CD4-positive, CD25-positive, alpha-beta regulatory T cell (primary cell): ENCODE measurements at regions not wholly inside any gene's neighbourhood (a gene's known extent, or its start where the extent isn't known, plus 50 kb on each side); places are given as distances from the start of the nearest gene placed in this dataset.
"Not testable (repeated sequence)": the region's sequence is repeated elsewhere in the genome, so short reads cannot be mapped to it uniquely, and the experiment has no call there.

ENCODE experiments used
- ATAC-seq, 2 donors: fragments of 150-1000 bp; cut with Tn5 transposase; one replicate each; pipeline ENCODE4 v1.10.0; 2021; ENCODE audit warnings: low read depth in 2 of 2, moderate number of reproducible peaks in 2 of 2, moderate library complexity in 1 of 2
- DNase-seq, 3 donors: peaks; one replicate each; pipeline versions ENCODE4 v3.0.0 to v3.0.0-alpha.2; 2012 to 2022; ENCODE audit warnings: mixed read lengths in 1 of 3
- H3K27ac ChIP-seq: one replicate; pipeline ENCODE4 v1.7.0; 2013; ENCODE audit warnings: mild to moderate bottlenecking, low read length; ENCODE audit not compliant: insufficient read depth, poor library complexity, severe bottlenecking
- H3K27me3 ChIP-seq: one replicate; pipeline ENCODE4 v1.7.0; 2013; ENCODE audit warnings: low read length; ENCODE audit not compliant: control insufficient read depth, insufficient read depth
- H3K36me3 ChIP-seq: one replicate; pipeline ENCODE4 v1.7.0; 2013; ENCODE audit warnings: mild to moderate bottlenecking, low read length, moderate library complexity; ENCODE audit not compliant: control insufficient read depth, insufficient read depth
- H3K4me1 ChIP-seq: 2 replicates; pipeline ENCODE4 v1.7.0; 2013; ENCODE audit warnings: mild to moderate bottlenecking, low read length; ENCODE audit not compliant: insufficient read depth, control insufficient read depth, poor library complexity, severe bottlenecking
- H3K4me3 ChIP-seq: one replicate; pipeline ENCODE4 v1.7.0; 2013; ENCODE audit warnings: low read depth, mild to moderate bottlenecking, low read length, moderate library complexity
- H3K9me3 ChIP-seq, 2 experiments: 1 replicate in 1 of 2; 2 replicates in 1 of 2; pipeline ENCODE4 v1.7.0; 2013; ENCODE audit warnings: low read length in 2 of 2, mild to moderate bottlenecking in 1 of 2, moderate library complexity in 1 of 2; ENCODE audit not compliant: control insufficient read depth in 2 of 2
- H3K27ac Mint-ChIP-seq, 3 donors: one replicate each; pipeline ENCODE4 v1.8.0; 2020 to 2022; ENCODE audit warnings: mild to moderate bottlenecking in 3 of 3, mixed read lengths in 3 of 3, moderate library complexity in 2 of 3
- H3K27me3 Mint-ChIP-seq: one replicate; pipeline ENCODE4 v1.8.0; 2022; ENCODE audit warnings: mild to moderate bottlenecking, mixed read lengths
- H3K36me3 Mint-ChIP-seq: one replicate; pipeline ENCODE4 v1.8.0; 2020; ENCODE audit warnings: mixed read lengths
- H3K4me1 Mint-ChIP-seq, 4 donors: one replicate each; pipeline ENCODE4 v1.8.0; 2020 to 2022; ENCODE audit warnings: mixed read lengths in 4 of 4, mild to moderate bottlenecking in 1 of 4
- H3K4me3 Mint-ChIP-seq, 4 donors: one replicate each; pipeline ENCODE4 v1.8.0; 2020 to 2022; ENCODE audit warnings: mild to moderate bottlenecking in 4 of 4, mixed read lengths in 4 of 4, moderate library complexity in 3 of 4
- H3K9me3 Mint-ChIP-seq, 7 donors: one replicate each; pipeline ENCODE4 v1.8.0; 2020 to 2022; ENCODE audit warnings: mixed read lengths in 7 of 7, mild to moderate bottlenecking in 3 of 7, moderate library complexity in 2 of 7

DNA sequence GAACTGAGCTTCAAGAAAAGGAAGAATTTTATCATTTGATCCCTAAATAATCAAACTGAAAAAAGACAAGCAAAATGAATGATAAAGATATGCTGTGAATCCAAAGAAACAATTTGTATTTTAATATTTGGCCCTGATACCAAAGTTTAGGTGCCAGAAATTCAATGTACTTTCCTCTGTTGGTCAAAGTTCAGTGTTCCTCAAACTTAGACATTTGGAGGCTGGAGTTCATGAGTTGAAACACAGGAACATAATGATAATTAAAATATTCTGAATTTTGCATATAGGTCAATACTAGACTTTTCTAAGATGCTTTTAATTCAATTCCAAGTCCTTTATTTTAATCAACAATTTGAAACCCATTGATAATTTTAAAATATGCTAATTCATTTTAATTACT lies 1007.7 kb upstream of the ATXN7L3B start:
- Mint-ChIP-seq H3K4me3 (no peak overlapping the region), H3K4me1 (no peaks in the 10 kb centered on the region), H3K36me3 (no peaks in the 10 kb centered on the region), H3K27me3 (no peaks in the 10 kb centered on the region), H3K9me3 (peaks cover 0 to 11% (median 7%) of the 10 kb centered on the region in 7 donors), H3K27ac (no peak overlapping the region)
- DNase-seq, result no peak
- Histone ChIP-seq H3K27me3 (no peaks in the 10 kb centered on the region), H3K4me1 (no peaks in the 10 kb centered on the region), H3K9me3 (no peaks in the 10 kb centered on the region), H3K36me3 (no peaks in the 10 kb centered on the region), H3K27ac (no peak overlapping the region), H3K4me3 (no peak overlapping the region)
- no peak for ATAC-seq

DNA sequence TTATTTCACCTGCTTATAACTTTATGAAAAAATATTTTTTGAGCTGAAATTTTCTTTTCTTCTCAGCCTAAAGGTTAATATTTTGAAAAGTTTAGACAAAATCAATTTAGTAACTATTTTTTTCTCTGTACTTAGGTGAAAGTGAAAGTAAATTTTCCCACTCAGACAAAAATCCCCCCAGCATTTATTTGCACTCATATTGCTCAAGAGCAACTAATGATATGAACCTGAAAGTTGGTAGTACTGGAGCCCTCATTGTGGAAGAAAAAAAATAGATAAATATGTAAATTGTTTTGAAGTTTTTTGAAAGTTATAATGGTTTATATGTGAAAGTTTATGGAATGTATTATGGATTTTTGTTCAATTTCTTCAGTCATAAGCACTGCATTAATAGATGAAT lies 1005.9 kb upstream of the ATXN7L3B start:
- Mint-ChIP-seq H3K4me3 (no peak overlapping the region), H3K27me3 (no peaks in the 10 kb centered on the region), H3K4me1 (no peaks in the 10 kb centered on the region), H3K36me3 (no peaks in the 10 kb centered on the region), H3K27ac (no peak overlapping the region), H3K9me3 (peaks cover 0 to 21% (median 7%) of the 10 kb centered on the region in 7 donors)
- H3K9me3 ChIP-seq, result no peaks in the 10 kb centered on the region
- no peak for ATAC-seq
- no peak overlapping the region for H3K4me3 ChIP-seq
- no peaks in the 10 kb centered on the region for H3K36me3 ChIP-seq
- H3K27me3 ChIP-seq, result no peaks in the 10 kb centered on the region
- H3K4me1 ChIP-seq, result no peaks in the 10 kb centered on the region
- H3K27ac ChIP-seq, result no peak overlapping the region
- no peak for DNase-seq

DNA sequence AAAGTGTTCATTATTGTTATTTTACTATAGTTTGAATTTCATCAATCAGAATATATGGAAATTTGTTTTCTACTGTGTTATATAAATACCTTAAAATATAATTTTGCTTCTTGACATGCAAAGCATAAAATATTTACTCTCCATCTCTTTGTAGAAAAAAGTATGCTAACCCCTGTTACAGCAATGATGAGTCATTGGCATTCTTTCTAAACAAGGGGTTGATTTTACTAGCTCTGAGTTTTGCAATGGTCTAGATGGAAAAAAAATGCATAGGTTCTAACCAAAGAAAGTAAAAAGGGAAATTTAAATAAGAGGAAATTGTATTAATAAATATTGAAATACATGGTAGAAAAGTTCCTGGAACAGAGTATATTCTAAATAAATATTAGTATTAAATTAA lies 990.2 kb upstream of the ATXN7L3B start:
- H3K9me3 ChIP-seq, result no peaks in the 10 kb centered on the region

DNA sequence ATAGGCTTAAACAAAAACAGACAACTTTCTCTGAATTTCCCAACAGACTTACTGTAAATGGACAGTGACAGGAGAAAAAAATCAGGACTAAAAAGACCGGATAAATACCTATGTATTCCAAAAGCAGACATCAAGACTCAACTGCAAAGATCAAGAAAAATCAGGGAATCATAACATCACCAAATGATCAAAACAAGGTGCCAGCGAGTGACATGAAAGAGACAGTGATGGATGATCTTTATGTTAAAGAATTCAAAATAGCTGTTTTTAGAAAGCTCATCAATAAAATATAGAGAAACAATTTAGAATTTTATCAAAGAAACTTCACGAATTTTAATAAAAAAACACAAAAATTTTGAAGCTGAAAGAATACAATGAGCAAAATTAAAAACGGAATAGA lies 952.5 kb upstream of the ATXN7L3B start:
- DNase-seq, result no peak
- H3K27ac ChIP-seq, result no peak overlapping the region
- no peaks in the 10 kb centered on the region for H3K27me3 ChIP-seq
- no peak overlapping the region for H3K4me3 ChIP-seq
- Mint-ChIP-seq H3K27me3 (no peaks in the 10 kb centered on the region), H3K9me3 (peaks cover 0 to 15% (median 3%) of the 10 kb centered on the region in 7 donors), H3K27ac (no peak overlapping the region), H3K4me1 (no peaks in the 10 kb centered on the region), H3K36me3 (no peaks in the 10 kb centered on the region), H3K4me3 (no peak overlapping the region)
- H3K4me1 ChIP-seq, result no peaks in the 10 kb centered on the region
- H3K36me3 ChIP-seq, result no peaks in the 10 kb centered on the region
- no peak for ATAC-seq
- peaks cover 0 to 4% of the 10 kb centered on the region in 2 experiments for H3K9me3 ChIP-seq

More for the DNA sequence above, 990.2 kb upstream of the ATXN7L3B start:
- H3K27me3 Mint-ChIP-seq, result no peaks in the 10 kb centered on the region
- H3K4me3 Mint-ChIP-seq, result no peak overlapping the region
- Histone ChIP-seq H3K4me3 (no peak overlapping the region), H3K27ac (no peak overlapping the region), H3K36me3 (no peaks in the 10 kb centered on the region), H3K4me1 (no peaks in the 10 kb centered on the region), H3K27me3 (no peaks in the 10 kb centered on the region)
- ATAC-seq (no peak), DNase-seq (no peak)
- peaks cover 2 to 16% (median 5%) of the 10 kb centered on the region in 7 donors for H3K9me3 Mint-ChIP-seq
- no peaks in the 10 kb centered on the region for H3K36me3 Mint-ChIP-seq
- no peak overlapping the region for H3K27ac Mint-ChIP-seq
- no peaks in the 10 kb centered on the region for H3K4me1 Mint-ChIP-seq

DNA sequence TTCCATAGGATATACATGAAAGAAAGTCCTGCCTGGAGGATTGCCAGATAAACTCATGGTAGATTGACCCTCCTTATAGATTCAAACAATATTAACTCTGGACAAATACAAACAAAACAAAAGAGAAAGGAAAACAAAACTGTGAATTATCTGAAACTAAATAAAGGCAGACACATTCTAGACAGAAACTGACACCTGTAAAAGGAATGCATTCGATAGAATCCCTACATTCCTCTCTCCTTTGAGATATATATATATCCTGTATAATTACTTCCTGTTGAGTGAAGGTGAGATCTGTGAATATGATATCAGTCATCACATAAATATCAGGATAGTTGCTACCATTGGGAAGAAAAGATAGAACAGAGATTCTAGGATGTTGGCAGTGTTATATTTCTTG lies 948.4 kb upstream of the ATXN7L3B start:
- Histone ChIP-seq H3K27ac (no peak overlapping the region), H3K36me3 (no peaks in the 10 kb centered on the region), H3K4me3 (no peak overlapping the region), H3K27me3 (no peaks in the 10 kb centered on the region), H3K9me3 (no peaks in the 10 kb centered on the region), H3K4me1 (no peaks in the 10 kb centered on the region)
- no peak overlapping the region for H3K27ac Mint-ChIP-seq
- H3K4me3 Mint-ChIP-seq, result no peak overlapping the region
- peaks cover 0 to 17% (median 5%) of the 10 kb centered on the region in 7 donors for H3K9me3 Mint-ChIP-seq
- H3K4me1 Mint-ChIP-seq, result no peaks in the 10 kb centered on the region
- no peaks in the 10 kb centered on the region for H3K27me3 Mint-ChIP-seq
- no peak for ATAC-seq
- no peak for DNase-seq
- no peaks in the 10 kb centered on the region for H3K36me3 Mint-ChIP-seq

DNA sequence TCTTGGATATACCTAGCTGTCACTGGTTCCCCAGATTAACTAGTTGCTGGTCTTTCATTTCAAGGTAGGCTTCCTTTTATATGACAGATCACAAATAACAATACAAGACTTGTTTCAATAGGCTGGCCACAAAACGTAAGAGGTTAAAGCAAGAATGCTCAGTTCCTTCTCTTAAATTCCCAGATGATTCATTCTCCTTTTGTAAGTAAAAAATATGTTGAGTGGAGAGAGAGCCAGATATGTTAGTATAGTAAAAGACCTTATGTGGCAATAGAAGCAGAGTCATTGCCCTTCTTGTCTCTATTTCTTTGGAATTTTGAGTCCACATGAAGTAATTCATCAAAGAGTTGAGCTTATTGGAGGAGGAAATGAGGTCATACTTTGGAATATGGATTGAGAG lies 939.0 kb upstream of the ATXN7L3B start:
- Histone ChIP-seq H3K4me1 (no peaks in the 10 kb centered on the region), H3K27ac (no peak overlapping the region), H3K36me3 (no peaks in the 10 kb centered on the region), H3K4me3 (no peak overlapping the region), H3K9me3 (peaks cover 2 to 4% of the 10 kb centered on the region in 2 experiments), H3K27me3 (no peaks in the 10 kb centered on the region)
- Mint-ChIP-seq H3K4me1 (no peaks in the 10 kb centered on the region), H3K27me3 (no peaks in the 10 kb centered on the region), H3K27ac (no peak overlapping the region), H3K36me3 (no peaks in the 10 kb centered on the region), H3K9me3 (peaks cover 0 to 11% (median 0%) of the 10 kb centered on the region in 7 donors), H3K4me3 (no peak overlapping the region)
- ATAC-seq, result no peak
- no peak for DNase-seq

DNA sequence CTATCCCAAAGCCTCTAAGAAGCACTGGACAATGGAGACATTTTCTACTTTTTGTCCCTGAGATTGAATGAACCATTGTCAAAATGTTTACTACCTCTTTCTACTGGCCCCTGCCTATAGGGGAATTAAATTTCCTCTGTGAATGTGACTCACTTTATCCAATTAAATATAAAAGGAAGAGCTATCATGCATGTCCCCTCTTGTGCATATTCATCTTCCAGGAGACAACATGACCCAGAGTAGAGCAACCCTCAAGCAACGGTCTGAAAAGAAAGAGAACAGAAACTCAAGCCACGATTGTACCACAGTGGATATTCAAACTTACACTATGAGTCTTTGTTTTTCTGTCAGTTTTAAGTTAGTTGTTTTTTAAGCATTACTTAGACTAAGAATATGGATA lies 938.4 kb upstream of the ATXN7L3B start:
- Histone ChIP-seq H3K27ac (no peak overlapping the region), H3K36me3 (no peaks in the 10 kb centered on the region), H3K27me3 (no peaks in the 10 kb centered on the region), H3K4me3 (no peak overlapping the region), H3K9me3 (peaks cover 2 to 4% of the 10 kb centered on the region in 2 experiments), H3K4me1 (no peaks in the 10 kb centered on the region)
- H3K36me3 Mint-ChIP-seq, result no peaks in the 10 kb centered on the region
- H3K27ac Mint-ChIP-seq, result no peak overlapping the region
- no peak for DNase-seq
- H3K27me3 Mint-ChIP-seq, result no peaks in the 10 kb centered on the region
- ATAC-seq, result no peak
- H3K4me1 Mint-ChIP-seq, result no peaks in the 10 kb centered on the region
- no peak overlapping the region for H3K4me3 Mint-ChIP-seq
- H3K9me3 Mint-ChIP-seq, result peaks cover 0 to 11% (median 0%) of the 10 kb centered on the region in 7 donors

DNA sequence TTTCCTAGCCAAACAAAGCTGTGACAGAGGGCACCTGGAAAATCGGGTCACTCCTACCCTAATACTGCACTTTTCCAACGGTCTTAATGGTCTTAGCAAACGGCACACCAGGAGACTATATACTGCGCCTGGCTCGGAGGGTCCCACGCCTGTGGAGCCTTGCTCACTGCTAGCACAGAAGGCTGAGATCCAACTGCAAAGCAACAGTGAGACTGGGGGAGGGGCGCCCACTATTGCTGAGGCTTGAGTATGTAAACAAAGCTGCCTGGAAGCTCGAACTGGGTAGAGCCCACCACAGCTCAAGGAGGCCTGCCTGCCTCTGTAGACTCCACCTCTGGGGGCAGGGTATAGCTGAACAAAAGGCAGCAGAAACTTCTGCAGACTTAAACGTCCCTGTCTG lies 931.7 kb upstream of the ATXN7L3B start:
- H3K9me3 ChIP-seq, H3K4me1 Mint-ChIP-seq, H3K36me3 ChIP-seq, H3K9me3 Mint-ChIP-seq, H3K4me3 ChIP-seq, H3K27me3 ChIP-seq, H3K27me3 Mint-ChIP-seq, H3K4me3 Mint-ChIP-seq, ATAC-seq, H3K4me1 ChIP-seq, H3K27ac Mint-ChIP-seq, DNase-seq, H3K27ac ChIP-seq, H3K36me3 Mint-ChIP-seq: not testable (repeated sequence)
